Inferior parietal cortex (tissue), 1 donor: ENCODE measurements at regions not wholly inside any gene's neighbourhood (a gene's known extent, or its start where the extent isn't known, plus 50 kb on each side); places are given as distances from the start of the nearest gene placed in this dataset.
A peak's percentile ranks its signal among the peaks of the same experiment; 100 is the strongest.

Experiments
- DNase-seq: peaks from one replicate; pipeline ENCODE4 v3.0.0-alpha.2; 2016; ENCODE audit errors: extremely low spot score

GRCh38 chr5:89275066-89275855 is 392.3 kb upstream of the MEF2C start:
- DNase-seq, result no peak

DNA sequence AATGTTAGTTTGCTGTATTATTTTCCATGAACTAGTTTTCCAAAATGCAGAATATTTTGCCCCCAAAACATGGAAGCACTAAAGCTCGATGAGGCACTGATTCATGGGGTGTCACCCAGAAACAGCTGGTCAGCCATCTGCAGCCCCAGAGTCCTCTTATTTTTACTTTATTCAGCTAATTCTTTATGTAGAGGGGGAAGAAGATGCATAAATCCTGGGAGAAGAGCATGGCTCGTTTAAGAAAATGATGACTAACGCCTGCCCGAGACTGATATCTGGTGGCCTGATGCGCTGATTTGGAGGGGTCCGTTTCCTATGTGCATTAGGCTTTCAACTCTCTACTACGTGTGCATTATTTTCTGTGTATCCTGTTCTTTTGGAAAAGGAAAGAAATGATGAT is 390.3 kb upstream of the MEF2C start:
- DNase-seq, result no peak

GRCh38 chr5:89270901-89271300 is 387.9 kb upstream of the MEF2C start:
- no peak for DNase-seq

- no peak for DNase-seq
Observed at GRCh38 chr5:89269721-89270120, 386.7 kb upstream of the MEF2C start.

DNA sequence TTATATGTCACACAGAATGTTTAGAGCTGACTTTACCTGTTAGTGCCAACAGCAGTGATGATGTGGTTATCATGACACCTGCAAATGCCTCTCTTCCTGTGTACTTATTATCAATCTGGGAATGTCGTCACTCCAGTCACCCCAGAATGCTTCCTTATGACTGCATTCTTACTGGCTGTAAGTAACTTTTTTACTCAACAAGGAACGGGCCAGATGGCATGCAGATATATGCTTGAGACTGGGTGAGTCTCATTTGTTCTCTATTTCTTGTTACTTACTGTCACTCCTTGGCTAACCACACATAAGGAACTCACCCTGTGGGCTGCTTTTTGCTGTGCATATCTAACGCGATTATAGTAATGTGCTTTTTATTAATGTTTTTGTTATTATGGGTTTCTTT is 385.5 kb upstream of the MEF2C start:
- no peak for DNase-seq

- no peak for DNase-seq
Observed at GRCh38 chr5:89267788-89268187, 384.8 kb upstream of the MEF2C start.

DNA sequence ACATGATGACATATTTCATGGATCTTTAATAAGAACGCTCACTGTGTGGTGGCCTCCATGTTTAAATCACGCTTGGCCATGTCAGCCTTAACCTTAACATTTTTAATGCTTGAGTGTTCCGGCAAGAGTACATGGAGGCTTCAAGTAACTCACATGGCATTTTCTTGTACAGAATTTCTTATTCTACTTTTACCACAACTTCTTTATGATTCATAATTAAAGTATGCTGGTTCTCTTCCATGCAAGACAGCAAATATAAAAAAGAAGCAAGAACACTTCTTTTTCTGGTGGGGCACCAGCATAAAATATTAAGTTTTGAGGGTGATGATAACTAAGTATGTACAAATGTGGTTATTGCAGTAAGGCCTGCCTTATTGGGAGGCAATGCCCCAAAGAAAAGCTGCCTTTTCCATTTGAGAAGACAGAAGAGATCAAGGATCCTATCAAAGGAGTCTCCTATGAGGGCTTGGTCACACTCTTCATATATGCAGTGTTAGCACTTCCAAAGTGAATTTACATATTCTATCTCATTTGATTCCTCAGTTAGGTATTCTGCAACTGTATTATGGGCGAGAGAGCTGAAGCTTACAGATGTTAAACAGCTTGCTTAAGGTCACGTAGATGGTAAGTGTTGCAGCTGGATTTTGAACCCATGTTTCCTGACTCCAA is 382.7 kb upstream of the MEF2C start:
- no peak for DNase-seq

- DNase-seq, result no peak
Observed at GRCh38 chr5:89263846-89264245, 380.9 kb upstream of the MEF2C start.

DNA sequence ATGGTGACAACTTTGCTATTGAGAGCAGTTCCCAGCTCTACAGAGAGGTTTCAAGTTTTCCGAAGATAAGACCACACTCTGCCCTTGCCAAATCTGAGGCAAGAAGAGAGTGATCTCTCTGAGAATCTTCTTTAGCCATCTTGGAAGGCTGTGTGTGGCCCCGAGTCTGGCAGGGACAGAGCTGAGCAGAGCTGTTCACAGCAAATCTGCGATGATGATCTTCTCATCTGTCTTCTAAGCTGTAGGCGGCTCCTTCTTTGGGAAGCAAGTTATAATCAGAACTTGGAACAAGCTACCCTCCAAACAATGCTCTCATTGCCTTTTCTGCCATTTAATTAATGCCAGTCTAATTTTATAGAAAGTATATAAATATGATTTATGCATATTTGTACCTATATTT is 379.0 kb upstream of the MEF2C start:
- DNase-seq, result peak; percentile 32

- DNase-seq, result no peak
Observed at GRCh38 chr5:89260254-89260653, 377.3 kb upstream of the MEF2C start.

DNA sequence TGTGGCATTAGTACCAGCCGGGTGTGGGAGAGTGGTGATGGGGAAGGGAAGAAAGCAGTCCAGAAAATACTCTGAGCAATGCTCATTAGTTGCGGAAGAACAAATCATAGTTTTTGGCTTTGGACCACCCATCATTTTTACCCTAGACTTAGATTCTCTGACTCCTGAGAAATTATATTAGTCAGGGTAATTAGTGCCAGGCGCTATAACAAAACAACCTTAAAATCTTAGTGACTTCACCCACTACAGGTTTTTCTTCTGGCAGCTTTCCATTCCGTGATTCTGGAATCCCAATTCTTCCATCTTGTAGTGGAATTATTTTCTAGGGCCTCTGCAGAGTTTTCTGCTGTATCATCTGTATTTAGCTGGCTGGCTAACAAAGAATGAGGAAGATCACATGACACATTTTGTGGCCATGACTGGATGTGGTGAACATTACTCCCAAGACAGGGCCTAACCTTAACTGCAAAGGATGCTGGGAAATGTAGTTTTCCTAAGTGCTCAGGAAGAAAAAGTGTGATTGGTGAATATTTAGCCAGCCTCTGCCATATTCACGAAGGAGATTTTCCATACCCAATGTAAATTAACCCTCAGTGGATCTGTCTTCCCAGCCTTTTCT is 373.0 kb upstream of the MEF2C start:
- DNase-seq, result no peak

- no peak for DNase-seq
Observed at GRCh38 chr5:89253666-89254352, 370.8 kb upstream of the MEF2C start.

- no peak for DNase-seq
Observed at GRCh38 chr5:89246864-89247263, 363.9 kb upstream of the MEF2C start.

DNA sequence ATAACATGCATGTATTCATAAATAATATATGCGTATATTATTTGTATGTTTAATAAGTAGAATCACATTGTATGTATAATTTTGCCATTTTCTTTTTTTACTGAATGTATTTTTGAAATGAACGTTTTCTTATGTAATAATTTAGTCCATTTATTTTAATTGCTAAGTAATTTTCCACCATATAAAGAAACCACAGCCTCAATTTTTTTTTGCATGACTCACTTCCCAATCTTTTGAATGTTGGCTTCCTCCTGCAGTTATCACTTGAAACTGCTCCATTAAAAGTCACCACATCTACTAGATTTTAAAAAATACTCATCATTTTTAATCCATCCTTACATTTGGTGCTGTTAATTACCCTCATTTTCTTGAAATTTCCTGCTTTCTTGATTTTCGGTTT is 363.3 kb upstream of the MEF2C start:
- no peak for DNase-seq

GRCh38 chr5:89243611-89244010 is 360.6 kb upstream of the MEF2C start:
- DNase-seq, result no peak

- DNase-seq, result no peak
Observed at GRCh38 chr5:89241186-89241585, 358.2 kb upstream of the MEF2C start.

DNA sequence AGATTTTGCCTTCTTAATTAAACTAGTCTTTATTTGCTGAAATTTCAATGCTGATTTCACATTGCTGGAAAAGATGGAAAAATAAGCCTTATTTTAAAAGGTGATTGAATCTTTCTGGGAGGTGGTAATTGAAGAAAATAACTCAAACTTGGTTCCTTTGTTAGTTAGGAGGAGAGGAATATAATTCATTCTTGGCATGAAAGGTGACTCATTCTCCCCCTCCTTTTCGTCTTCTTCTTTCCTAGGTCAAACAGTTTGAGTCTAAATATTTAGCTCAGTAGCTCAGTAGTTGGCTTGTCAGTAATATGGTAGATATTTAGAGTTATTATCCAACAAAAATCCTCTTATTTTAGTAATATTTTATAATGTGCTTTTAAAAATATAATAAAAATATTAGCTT is 353.9 kb upstream of the MEF2C start:
- no peak for DNase-seq

GRCh38 chr5:89233462-89233861 is 350.5 kb upstream of the MEF2C start:
- DNase-seq, result no peak

- no peak for DNase-seq
Observed at GRCh38 chr5:89232139-89232603, 349.2 kb upstream of the MEF2C start.

DNA sequence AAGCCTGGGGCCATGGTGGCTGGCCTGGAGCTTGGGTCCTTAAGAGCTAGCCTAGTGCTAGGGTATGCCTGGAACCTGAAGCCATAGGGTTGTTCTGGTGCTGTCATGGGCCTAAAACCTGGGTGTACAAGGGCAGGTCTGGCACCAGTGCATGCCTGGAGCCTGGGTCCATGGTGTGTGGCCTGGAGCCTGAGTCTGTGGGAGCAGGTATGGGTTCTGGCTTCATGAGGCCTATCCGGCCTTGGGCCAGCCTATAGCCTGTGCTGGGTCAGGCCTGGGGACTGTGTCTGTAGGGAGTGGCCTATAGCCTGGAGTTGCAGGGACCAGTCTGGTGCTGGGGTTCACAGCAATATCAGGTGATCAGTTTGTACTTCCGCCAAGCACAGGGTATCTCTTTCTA is 347.2 kb upstream of the MEF2C start:
- DNase-seq, result no peak

DNA sequence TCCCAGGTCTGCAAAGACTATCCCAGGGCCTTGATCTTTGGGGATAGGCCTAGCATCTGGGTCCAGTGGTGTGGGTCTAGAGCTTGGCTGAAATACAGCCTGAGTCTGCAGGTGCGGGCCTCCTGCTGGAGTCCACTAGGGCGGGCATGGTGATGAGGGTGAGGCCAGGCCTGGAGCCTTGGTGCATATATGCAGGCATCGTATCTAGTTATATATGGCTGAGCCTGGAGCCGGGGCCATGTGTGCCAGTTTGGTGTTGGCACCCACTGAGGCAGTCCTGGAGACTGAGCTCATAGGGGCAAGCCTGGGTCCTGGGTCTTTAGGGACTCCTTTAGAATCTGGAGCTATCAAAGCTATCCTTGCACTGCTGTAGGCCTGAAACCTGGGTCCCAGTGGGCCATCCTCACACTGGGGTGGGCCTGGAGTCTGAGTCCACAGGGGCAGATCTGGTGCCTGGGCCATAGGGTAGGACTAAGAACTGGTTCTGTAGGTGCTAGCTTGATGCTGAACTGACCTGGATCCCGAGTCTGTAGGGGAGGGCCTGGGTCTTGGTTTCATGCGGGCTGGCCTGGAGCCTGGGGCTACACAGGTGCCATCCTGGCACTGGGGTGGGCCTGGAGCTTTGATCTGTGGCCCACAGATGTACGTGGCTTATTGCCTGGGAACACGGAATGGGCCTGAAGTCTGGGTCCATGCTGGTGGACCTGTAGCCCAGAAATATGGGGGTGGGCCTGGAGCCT is 346.5 kb upstream of the MEF2C start:
- DNase-seq, result no peak

DNA sequence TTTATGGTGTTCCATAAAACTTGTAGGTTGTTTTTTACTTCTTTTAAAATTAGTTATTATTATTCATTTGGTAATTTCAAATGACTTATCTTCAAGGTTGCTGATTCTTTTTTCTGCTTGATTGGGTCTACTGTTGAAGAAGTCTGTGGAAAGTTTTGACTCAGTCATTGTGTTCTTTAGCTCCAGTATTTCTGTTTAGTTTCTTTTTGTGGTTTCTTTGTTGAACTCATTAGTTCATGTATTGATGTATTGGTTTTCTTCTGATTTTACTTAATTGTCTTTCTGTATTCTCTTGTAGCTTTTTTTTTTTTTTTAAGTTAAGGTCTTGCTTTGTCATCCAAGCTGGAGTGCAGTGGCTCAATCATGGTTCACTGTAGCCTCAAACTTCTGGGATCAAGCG is 345.4 kb upstream of the MEF2C start:
- DNase-seq, result no peak
